ENCODE measurements at regions not wholly inside any gene's neighbourhood (a gene's known extent, or its start where the extent isn't known, plus 50 kb on each side); places are given as distances from the start of the nearest gene placed in this dataset.

DNA sequence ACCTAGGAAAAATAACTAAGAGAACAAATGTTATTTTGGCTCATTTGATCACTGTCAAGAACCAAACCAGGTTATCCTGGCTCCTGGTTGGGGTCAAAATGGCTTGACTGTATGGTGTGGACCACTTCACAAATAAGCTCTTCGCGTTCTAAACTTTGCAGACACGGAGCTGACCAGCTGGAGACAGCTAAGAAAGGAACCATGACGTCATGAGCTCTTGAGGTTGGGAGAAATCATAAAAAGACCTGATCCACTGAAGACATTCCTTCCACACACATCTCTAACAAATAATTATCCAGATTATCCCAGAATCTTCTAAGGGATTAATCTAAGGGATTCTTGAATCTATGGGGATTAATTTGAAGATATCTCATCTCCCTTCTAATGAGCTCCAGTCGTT, 321.5 kb upstream of the IGF1R start:
- H3K4me1 ChIP-seq = no peaks in the 10 kb centered on the region
- no peaks in the 10 kb centered on the region for H3K36me3 ChIP-seq
- H3K4me3 ChIP-seq = no peak overlapping the region
- no peaks in the 10 kb centered on the region for H3K9me3 ChIP-seq
- ATAC-seq = no peak
- no peak overlapping the region for H3K27ac ChIP-seq
- H3K27me3 ChIP-seq = no peaks in the 10 kb centered on the region
- TF ChIP-seq POLR2A (IDR thresholded peaks at IDR 0.05) = no peak
- TF ChIP-seq EP300 (IDR thresholded peaks at IDR 0.05) = no peak
- no peak for TF ChIP-seq POLR2AphosphoS5 (IDR thresholded peaks at IDR 0.05)
- TF ChIP-seq, protein P1, sequence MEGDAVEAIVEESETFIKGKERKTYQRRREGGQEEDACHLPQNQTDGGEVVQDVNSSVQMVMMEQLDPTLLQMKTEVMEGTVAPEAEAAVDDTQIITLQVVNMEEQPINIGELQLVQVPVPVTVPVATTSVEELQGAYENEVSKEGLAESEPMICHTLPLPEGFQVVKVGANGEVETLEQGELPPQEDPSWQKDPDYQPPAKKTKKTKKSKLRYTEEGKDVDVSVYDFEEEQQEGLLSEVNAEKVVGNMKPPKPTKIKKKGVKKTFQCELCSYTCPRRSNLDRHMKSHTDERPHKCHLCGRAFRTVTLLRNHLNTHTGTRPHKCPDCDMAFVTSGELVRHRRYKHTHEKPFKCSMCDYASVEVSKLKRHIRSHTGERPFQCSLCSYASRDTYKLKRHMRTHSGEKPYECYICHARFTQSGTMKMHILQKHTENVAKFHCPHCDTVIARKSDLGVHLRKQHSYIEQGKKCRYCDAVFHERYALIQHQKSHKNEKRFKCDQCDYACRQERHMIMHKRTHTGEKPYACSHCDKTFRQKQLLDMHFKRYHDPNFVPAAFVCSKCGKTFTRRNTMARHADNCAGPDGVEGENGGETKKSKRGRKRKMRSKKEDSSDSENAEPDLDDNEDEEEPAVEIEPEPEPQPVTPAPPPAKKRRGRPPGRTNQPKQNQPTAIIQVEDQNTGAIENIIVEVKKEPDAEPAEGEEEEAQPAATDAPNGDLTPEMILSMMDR (IDR thresholded peaks at IDR 0.05) = no peak
- 67 to 68% methylated on average over 5 of the region's 5 CpGs for WGBS, 2 donors (ENCODE audit: low coverage in 1 of 2)

DNA sequence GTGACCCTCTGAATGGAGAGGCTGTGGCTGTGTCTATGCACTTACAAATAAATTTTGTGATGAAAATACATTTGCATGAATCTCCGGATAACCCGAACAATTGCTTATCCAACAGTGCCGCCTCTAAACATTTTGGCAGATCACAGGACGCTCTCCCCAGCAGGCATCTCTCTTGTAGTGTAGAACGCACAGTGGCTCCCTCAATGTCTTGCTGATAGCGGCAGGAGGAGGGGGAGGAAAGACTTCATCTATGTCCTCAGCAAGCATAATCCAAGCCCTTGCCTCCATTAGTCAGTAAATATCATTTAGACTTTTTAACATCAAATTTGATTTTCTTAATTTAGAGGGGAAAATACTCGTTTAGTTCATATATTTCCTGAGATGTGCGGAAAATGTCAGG, 318.1 kb upstream of the IGF1R start:
- whole genome bisulfite sequencing, 2 donors (ENCODE audit: low coverage in 1 of 2) = 76 to 79% methylated on average over 5 to 8 of the region's 8 CpGs
- H3K4me3 ChIP-seq = no peak overlapping the region
- no peak for TF ChIP-seq POLR2A (IDR thresholded peaks at IDR 0.05)
- TF ChIP-seq POLR2AphosphoS5 (IDR thresholded peaks at IDR 0.05) = no peak
- TF ChIP-seq, protein P1 (IDR thresholded peaks at IDR 0.05) = no peak
- no peak for TF ChIP-seq EP300 (IDR thresholded peaks at IDR 0.05)
- H3K9me3 ChIP-seq = no peaks in the 10 kb centered on the region
- no peak for ATAC-seq
- H3K27ac ChIP-seq = no peak overlapping the region
- no peaks in the 10 kb centered on the region for H3K27me3 ChIP-seq
- H3K4me1 ChIP-seq = no peaks in the 10 kb centered on the region
- H3K36me3 ChIP-seq = no peaks in the 10 kb centered on the region

DNA sequence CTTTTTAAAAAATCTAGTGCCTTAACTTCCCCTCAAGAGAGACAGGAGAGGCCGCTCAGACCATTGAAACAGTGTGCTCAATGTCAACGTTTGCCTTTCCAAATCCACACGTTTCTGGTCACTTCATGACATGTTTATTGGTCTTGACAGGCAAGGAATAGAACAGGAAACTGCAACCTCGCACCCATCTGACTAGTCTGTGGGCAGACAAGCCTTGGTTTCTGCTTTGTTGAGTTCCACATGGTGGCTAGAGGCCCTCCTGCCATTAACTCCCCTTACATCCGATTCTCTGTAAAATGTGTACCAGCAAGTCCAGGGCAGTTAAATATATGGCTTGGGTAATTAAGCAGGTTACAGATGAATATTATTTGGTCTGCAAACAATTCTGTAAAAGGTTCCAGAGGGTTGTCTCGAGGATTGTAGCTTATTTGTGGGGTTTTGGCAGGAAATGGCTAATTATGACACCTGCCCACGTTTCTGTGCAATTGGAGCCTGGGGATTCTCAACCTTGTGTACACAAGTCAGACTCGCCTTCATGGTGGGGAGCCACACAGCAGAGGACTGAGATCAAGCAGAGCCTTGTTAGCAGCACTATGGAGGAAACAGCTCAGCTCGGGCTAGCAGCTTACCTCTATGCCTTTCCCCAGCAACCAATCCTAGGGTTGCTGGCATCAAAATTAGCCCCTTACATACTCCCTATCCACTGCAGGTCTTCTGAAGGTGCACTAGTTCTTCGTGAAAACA, 317.5 kb upstream of the IGF1R start:
- ATAC-seq = no peak
- Histone ChIP-seq H3K27ac (no peak overlapping the region), H3K4me3 (no peak overlapping the region), H3K4me1 (no peaks in the 10 kb centered on the region), H3K36me3 (no peaks in the 10 kb centered on the region), H3K27me3 (no peaks in the 10 kb centered on the region), H3K9me3 (no peaks in the 10 kb centered on the region)
- WGBS, 2 donors (ENCODE audit: low coverage in 1 of 2) = 45 to 60% methylated on average over 4 to 7 of the region's 10 CpGs
- TF ChIP-seq POLR2AphosphoS5 (IDR thresholded peaks at IDR 0.05) (no peak), POLR2A (IDR thresholded peaks at IDR 0.05) (no peak), EP300 (IDR thresholded peaks at IDR 0.05) (no peak)
- TF ChIP-seq, protein P1 (IDR thresholded peaks at IDR 0.05) = no peak

DNA sequence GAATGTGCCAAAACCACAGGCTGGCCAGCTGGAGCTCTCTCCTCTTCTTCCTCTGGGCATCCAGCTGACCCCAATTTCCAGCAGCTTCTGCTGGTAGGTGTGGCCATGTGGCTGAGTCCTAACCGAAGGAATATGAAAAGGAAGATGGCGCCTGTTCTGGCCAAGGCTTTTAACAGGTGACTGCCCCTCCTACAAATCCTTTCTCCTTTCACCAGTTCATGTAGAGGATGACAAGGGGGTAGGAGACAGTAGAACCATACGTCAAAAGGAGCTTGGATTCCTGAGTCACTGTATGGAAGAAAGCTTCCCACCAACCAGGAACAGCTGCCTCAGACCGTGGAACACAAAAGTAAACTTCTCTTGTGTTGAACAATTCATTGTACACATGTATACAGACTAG, 316.7 kb upstream of the IGF1R start:
- WGBS, 2 donors (ENCODE audit: low coverage in 1 of 2) = 100% methylated on average over 2 of the region's 4 CpGs; no CpG with 5 or more reads in 1 of the 2 donors
- Histone ChIP-seq H3K27ac (no peak overlapping the region), H3K9me3 (no peaks in the 10 kb centered on the region), H3K36me3 (no peaks in the 10 kb centered on the region), H3K4me3 (no peak overlapping the region), H3K4me1 (no peaks in the 10 kb centered on the region), H3K27me3 (no peaks in the 10 kb centered on the region)
- TF ChIP-seq, protein P1 (IDR thresholded peaks at IDR 0.05) = no peak
- TF ChIP-seq POLR2A (IDR thresholded peaks at IDR 0.05) (no peak), POLR2AphosphoS5 (IDR thresholded peaks at IDR 0.05) (no peak), EP300 (IDR thresholded peaks at IDR 0.05) (no peak)
- ATAC-seq = no peak

DNA sequence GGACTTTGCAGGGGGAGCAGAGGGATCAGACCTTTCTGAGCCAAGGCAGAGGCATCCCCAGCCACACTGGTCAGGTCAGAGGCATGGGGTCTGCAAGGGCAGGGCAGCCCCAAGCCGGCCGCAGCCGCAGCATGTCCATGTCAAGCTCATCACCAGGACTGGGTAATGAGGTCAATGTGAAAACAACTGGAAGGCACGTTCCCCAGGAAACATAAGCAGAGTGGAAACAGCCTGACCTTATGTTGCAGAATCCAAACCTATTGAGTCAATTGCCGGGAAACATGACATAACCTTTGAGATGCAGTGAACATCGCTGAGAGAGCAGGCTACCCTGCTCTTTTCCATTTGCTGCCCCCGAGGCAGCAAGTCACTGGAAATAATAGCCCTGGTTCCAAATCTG, 315.1 kb upstream of the IGF1R start:
- TF ChIP-seq EP300 (IDR thresholded peaks at IDR 0.05) (no peak), POLR2A (IDR thresholded peaks at IDR 0.05) (no peak), POLR2AphosphoS5 (IDR thresholded peaks at IDR 0.05) (no peak)
- TF ChIP-seq, protein P1 (IDR thresholded peaks at IDR 0.05) = no peak
- Histone ChIP-seq H3K27ac (no peak overlapping the region), H3K27me3 (no peaks in the 10 kb centered on the region), H3K9me3 (no peaks in the 10 kb centered on the region), H3K36me3 (no peaks in the 10 kb centered on the region), H3K4me1 (no peaks in the 10 kb centered on the region), H3K4me3 (no peak overlapping the region)
- ATAC-seq = no peak
- 80% methylated on average over 2 of the region's 7 CpGs; no CpG with 5 or more reads in 1 of the 2 donors for WGBS, 2 donors (ENCODE audit: low coverage in 1 of 2)

Data from gastroesophageal sphincter (tissue), 4 donors.